T-helper 2 cell treated with Interferon-gamma antibody and Interleukin-4, amounts not matched to agents 5 μg/mL and 100 μg/mL, for 36 hours (primary cell): ENCODE measurements at regions not wholly inside any gene's neighbourhood (a gene's known extent, or its start where the extent isn't known, plus 50 kb on each side); places are given as distances from the start of the nearest gene placed in this dataset.
"Not testable (repeated sequence)": the region's sequence is repeated elsewhere in the genome, so short reads cannot be mapped to it uniquely, and the experiment has no call there.

ENCODE experiments used
- DNase-seq: peaks from one replicate; pipeline ENCODE4 v3.0.0; 2021; ENCODE audit warnings: low spot score
- H3K27ac Mint-ChIP-seq: one replicate; pipeline ENCODE4 v1.8.0; 2021; ENCODE audit warnings: mild to moderate bottlenecking, mixed read lengths
- H3K27me3 Mint-ChIP-seq: one replicate; pipeline ENCODE4 v1.8.0; 2021; ENCODE audit warnings: low read depth, mixed read lengths
- H3K36me3 Mint-ChIP-seq: one replicate; pipeline ENCODE4 v1.8.0; 2021; ENCODE audit warnings: low read depth, mixed read lengths
- H3K4me1 Mint-ChIP-seq: one replicate; pipeline ENCODE4 v1.8.0; 2021; ENCODE audit warnings: low read depth, mixed read lengths
- H3K4me3 Mint-ChIP-seq: one replicate; pipeline ENCODE4 v1.8.0; 2022; ENCODE audit warnings: mild to moderate bottlenecking, moderate library complexity, mixed read lengths
- H3K9me3 Mint-ChIP-seq: one replicate; pipeline ENCODE4 v1.8.0; 2021; ENCODE audit warnings: mixed read lengths

DNA sequence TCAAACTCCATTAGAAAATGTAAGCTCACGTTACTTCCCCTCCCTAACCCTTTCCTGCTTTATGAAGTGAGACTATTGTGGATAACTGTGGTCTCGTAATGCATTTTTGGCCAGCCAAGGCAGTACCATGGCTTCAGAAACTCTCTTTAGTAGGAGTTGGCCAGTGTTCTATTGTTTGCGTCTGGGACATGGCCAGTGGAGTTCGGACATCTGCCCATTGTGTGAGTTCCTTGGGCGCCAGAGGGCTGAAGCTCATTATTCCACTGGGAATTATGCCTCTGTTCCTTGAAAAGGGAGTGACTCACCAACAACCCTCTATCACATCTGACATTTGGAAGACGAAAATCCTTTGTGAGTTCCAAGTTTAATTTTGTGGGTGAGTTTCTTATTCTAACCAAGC, 319.5 kb upstream of the SOX9 start:
- Mint-ChIP-seq H3K9me3 (peaks cover 7% of the 10 kb centered on the region), H3K4me3 (no peak overlapping the region), H3K27me3 (no peaks in the 10 kb centered on the region), H3K27ac (no peak overlapping the region), H3K36me3 (no peaks in the 10 kb centered on the region), H3K4me1 (no peaks in the 10 kb centered on the region)
- no peak for DNase-seq

- DNase-seq, result no peak
- peaks cover 8% of the 10 kb centered on the region for H3K9me3 Mint-ChIP-seq
- no peaks in the 10 kb centered on the region for H3K27me3 Mint-ChIP-seq
- H3K4me3 Mint-ChIP-seq, result no peak overlapping the region
- no peak overlapping the region for H3K27ac Mint-ChIP-seq
- no peaks in the 10 kb centered on the region for H3K36me3 Mint-ChIP-seq
- no peaks in the 10 kb centered on the region for H3K4me1 Mint-ChIP-seq
These were observed 318.2 kb upstream of the SOX9 start for GRCh38 chr17:71802663-71803062.

DNA sequence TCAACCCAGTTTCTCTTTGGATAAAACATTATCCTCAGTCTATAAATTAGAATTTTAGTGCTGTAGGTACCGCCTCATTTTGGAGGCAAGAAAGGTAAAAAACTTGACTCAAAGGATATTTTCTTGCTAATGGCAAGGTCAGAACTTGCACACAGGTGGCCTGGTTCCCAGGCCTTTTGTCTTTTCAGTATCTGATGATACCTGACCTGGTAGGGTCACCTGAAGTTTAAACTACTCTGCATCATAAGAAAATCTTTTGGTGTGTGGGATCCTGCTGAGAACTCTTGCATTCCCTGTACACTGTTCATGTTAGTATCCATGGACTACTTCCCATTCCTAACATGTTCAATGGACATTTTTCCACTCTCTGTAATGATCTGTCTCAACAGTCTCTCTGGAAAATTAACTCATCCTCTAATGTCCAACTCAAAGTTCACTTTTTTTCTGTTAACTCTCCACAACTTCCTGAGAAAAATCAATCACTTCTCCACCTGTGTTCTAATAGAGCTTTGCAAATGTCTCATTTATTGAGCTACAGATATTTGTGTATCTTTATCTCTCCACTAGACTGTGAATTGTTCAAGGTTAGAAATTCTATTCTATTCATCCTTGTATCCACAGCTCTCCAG, 317.1 kb upstream of the SOX9 start:
- DNase-seq, result no peak
- H3K27ac Mint-ChIP-seq, result no peak overlapping the region
- peaks cover 8% of the 10 kb centered on the region for H3K9me3 Mint-ChIP-seq
- no peak overlapping the region for H3K4me3 Mint-ChIP-seq
- no peaks in the 10 kb centered on the region for H3K27me3 Mint-ChIP-seq
- no peaks in the 10 kb centered on the region for H3K36me3 Mint-ChIP-seq
- no peaks in the 10 kb centered on the region for H3K4me1 Mint-ChIP-seq

- Mint-ChIP-seq H3K4me1 (no peaks in the 10 kb centered on the region), H3K27me3 (no peaks in the 10 kb centered on the region), H3K36me3 (no peaks in the 10 kb centered on the region), H3K27ac (no peak overlapping the region), H3K9me3 (peaks cover 39% of the 10 kb centered on the region), H3K4me3 (no peak overlapping the region)
- DNase-seq, result no peak
These were observed 311.3 kb upstream of the SOX9 start for GRCh38 chr17:71809537-71809936.

DNA sequence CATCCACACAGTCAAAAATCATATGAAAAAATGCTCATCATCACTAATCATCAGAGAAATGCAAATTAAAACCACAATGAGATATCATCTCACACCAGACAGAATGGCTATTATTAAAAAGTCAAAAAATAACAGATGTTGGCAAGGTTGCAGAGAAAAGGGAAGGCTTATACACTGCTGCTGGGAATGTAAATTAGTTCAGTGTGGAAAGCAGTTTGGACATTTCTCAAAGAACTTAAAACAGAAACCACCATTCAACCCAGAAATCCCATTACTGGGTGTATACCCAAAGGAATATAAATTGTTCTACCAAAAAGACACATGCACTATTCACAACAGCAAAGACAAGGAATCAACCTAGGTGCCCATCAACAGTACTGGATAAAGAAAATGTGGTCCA, 307.0 kb upstream of the SOX9 start:
- not testable (repeated sequence) for H3K4me3 Mint-ChIP-seq, H3K4me1 Mint-ChIP-seq, H3K36me3 Mint-ChIP-seq, H3K27me3 Mint-ChIP-seq, H3K27ac Mint-ChIP-seq, DNase-seq
- peaks cover 31% of the 10 kb centered on the region for H3K9me3 Mint-ChIP-seq

DNA sequence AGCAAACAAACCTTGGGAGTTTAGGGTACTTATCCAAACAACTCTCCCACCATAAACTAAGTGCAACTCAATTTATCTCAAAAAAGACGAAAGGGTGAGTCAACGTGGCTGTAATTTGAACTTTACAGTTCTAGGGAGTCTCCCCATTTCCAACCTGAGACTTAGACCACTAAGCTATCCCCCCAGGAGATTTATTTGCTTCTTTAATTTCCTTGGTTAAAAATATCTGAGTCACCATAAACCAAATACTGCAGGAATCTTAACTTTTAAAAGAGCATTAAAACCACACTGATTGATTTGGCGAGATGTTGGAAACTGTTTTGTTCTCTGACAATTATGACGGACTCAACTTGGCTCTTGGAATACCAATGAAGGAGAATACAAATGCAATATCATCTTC, 299.3 kb upstream of the SOX9 start:
- Mint-ChIP-seq H3K9me3 (peaks cover 14% of the 10 kb centered on the region), H3K27ac (no peak overlapping the region), H3K27me3 (no peaks in the 10 kb centered on the region), H3K4me3 (no peak overlapping the region), H3K36me3 (no peaks in the 10 kb centered on the region), H3K4me1 (no peaks in the 10 kb centered on the region)
- no peak for DNase-seq

DNA sequence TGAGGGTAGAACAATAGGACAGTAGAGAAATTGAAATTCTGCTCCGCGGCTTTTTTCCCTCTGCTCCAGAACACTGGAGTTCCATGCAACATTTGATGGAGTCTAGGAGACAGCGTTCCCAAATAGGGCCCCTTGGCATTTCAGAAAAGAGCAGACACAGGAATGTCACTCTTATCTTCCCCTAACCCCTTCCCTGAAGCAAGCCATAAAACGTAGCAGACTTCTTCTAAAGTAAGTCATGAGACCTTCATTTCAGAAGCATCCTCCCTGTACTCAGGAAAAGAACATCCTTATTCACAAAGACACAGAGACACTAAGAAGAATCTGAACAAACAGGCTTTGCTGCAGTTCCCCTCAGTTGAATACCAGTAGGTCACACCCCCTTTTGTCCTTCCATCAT, 296.1 kb upstream of the SOX9 start:
- no peak for DNase-seq
- H3K36me3 Mint-ChIP-seq, result no peaks in the 10 kb centered on the region
- H3K4me1 Mint-ChIP-seq, result no peaks in the 10 kb centered on the region

DNA sequence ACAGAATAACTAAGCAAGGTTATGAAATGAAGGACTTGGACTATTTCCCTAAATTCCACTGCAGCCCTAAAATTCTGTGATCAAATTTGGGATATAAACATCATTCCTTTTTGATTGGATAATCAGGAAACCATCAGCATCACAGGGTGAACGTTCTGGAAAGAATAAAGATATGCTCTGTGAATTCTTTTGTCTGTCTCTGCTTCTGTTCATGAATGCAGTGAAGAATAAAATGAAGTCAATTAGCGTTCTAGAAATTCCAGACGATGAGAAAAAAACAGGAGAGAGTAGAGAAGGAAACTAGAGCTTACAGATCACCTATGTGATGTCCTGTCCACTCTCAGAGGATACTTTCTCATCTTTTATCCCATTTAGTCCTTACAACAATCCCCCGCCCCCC, 295.1 kb upstream of the SOX9 start:
- Mint-ChIP-seq H3K4me1 (no peaks in the 10 kb centered on the region), H3K27ac (no peak overlapping the region)

More for the DNA sequence above, 296.1 kb upstream of the SOX9 start:
- peaks cover 10% of the 10 kb centered on the region for H3K9me3 Mint-ChIP-seq
- no peak overlapping the region for H3K27ac Mint-ChIP-seq
- no peaks in the 10 kb centered on the region for H3K27me3 Mint-ChIP-seq
- H3K4me3 Mint-ChIP-seq, result no peak overlapping the region

DNA sequence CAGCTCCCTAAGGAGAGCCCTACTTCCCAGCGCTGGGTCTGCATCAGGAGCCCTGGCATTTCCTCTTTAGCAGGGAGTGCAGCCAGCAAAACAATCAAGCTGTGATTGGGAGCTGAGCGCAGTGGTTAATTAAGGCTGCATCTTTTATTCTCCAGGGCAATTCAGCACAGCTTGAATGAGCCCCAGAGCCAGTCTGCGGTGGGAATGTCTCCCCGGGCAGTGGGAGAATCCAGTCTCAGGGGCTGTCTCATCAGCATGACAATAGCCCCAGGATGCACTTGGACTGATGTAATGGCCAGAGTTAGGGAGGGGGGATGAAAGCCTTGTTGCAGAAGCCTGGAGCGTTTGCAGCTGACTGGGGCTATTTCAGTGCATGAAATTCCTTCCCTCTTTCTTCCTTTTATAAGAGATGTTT, 292.6 kb upstream of the SOX9 start:
- Mint-ChIP-seq H3K27me3 (no peaks in the 10 kb centered on the region), H3K36me3 (no peaks in the 10 kb centered on the region), H3K27ac (no peak overlapping the region), H3K4me1 (no peaks in the 10 kb centered on the region), H3K4me3 (no peak overlapping the region), H3K9me3 (peaks cover 5% of the 10 kb centered on the region)
- no peak for DNase-seq

More for the DNA sequence above, 295.1 kb upstream of the SOX9 start:
- DNase-seq, result no peak
- Mint-ChIP-seq H3K36me3 (no peaks in the 10 kb centered on the region), H3K4me3 (no peak overlapping the region), H3K9me3 (peaks cover 9% of the 10 kb centered on the region), H3K27me3 (no peaks in the 10 kb centered on the region)

DNA sequence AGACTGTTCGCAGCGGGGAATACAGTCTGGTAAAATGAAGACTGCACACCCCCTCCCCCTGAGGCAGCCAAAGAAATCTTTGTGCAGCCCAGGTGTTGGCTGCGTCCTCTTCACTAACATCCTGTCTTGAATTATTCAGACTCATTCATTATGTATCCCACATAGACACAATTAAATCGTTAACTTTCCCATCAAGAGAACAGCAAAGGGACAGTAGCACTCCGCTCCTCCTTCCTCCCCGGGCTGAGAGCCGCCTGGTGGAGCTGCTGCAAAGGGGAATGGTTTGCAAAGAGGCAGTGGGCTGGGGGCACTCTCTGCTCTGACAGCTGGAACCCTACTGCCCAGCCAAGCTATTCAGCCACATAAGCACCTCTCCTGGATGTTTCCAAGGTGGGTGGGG, 290.0 kb upstream of the SOX9 start:
- Mint-ChIP-seq H3K4me1 (no peaks in the 10 kb centered on the region), H3K4me3 (no peak overlapping the region), H3K27me3 (no peaks in the 10 kb centered on the region), H3K27ac (no peak overlapping the region), H3K9me3 (peaks cover 16% of the 10 kb centered on the region), H3K36me3 (no peaks in the 10 kb centered on the region)
- DNase-seq, result no peak

- Mint-ChIP-seq H3K4me3 (no peak overlapping the region), H3K4me1 (no peaks in the 10 kb centered on the region), H3K27ac (no peak overlapping the region), H3K9me3 (peaks cover 26% of the 10 kb centered on the region), H3K36me3 (no peaks in the 10 kb centered on the region), H3K27me3 (no peaks in the 10 kb centered on the region)
- DNase-seq, result no peak
These were observed 277.8 kb upstream of the SOX9 start for GRCh38 chr17:71842986-71843385.

DNA sequence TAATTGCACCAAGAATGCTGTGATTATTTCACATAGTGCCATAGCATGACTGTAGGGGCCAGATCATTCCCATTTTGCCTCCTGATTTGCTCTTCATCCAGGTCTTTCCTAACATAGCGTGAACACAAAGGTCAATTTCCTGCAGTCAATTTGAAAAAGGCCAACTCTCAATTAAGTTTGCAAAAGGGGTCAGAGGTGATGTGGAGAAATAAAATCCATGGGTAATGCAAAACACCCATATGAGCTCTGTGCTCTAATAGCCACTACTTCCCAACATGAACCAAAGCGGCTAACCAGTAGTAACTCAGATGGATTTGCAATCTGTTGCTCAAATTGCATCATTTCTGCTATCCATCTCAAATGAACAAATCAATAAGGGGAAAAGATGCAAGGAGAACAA, 275.5 kb upstream of the SOX9 start:
- no peak for DNase-seq
- Mint-ChIP-seq H3K27ac (no peak overlapping the region), H3K27me3 (no peaks in the 10 kb centered on the region), H3K36me3 (no peaks in the 10 kb centered on the region), H3K4me3 (no peak overlapping the region), H3K9me3 (peaks cover 29% of the 10 kb centered on the region), H3K4me1 (no peaks in the 10 kb centered on the region)

DNA sequence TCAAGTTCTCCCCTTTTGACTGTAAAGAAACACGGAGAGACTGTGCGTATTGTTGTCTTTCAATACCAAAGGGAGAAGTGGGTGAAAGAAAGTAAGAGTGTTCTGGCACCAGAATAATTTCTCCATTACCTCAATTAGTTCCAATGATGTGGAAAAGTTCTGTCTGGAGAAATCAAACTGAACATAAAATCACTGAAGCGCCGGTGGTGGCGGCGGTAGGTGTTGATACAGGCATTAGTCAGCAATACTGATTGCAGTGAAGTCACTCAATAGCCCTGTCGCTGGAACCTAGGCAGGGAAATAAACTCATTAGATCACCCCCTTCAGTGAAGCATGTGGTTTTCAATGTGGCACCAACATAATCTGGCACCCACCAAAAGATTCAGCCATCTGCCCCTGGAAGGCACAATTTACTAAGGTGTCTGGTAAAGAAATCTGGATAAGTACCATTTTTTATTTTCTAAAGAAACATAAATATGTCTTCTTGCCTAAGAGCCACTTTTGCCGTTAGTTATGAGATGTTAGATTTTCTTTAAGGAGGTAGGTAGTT, 274.2 kb upstream of the SOX9 start:
- no peaks in the 10 kb centered on the region for H3K27me3 Mint-ChIP-seq
- H3K4me1 Mint-ChIP-seq, result no peaks in the 10 kb centered on the region
- H3K9me3 Mint-ChIP-seq, result peaks cover 29% of the 10 kb centered on the region
- H3K4me3 Mint-ChIP-seq, result no peak overlapping the region
- H3K36me3 Mint-ChIP-seq, result no peaks in the 10 kb centered on the region
- no peak for DNase-seq
- H3K27ac Mint-ChIP-seq, result no peak overlapping the region

GRCh38 chr17:71849783-71850768, 270.7 kb upstream of the SOX9 start:
- Mint-ChIP-seq H3K4me3 (no peak overlapping the region), H3K27me3 (no peaks in the 10 kb centered on the region), H3K4me1 (no peaks in the 10 kb centered on the region), H3K36me3 (no peaks in the 10 kb centered on the region), H3K27ac (no peak overlapping the region), H3K9me3 (peaks cover 13% of the 10 kb centered on the region)
- no peak for DNase-seq
